ENCODE measurements at regions not wholly inside any gene's neighbourhood (a gene's known extent, or its start where the extent isn't known, plus 50 kb on each side); places are given as distances from the start of the nearest gene placed in this dataset.

DNA sequence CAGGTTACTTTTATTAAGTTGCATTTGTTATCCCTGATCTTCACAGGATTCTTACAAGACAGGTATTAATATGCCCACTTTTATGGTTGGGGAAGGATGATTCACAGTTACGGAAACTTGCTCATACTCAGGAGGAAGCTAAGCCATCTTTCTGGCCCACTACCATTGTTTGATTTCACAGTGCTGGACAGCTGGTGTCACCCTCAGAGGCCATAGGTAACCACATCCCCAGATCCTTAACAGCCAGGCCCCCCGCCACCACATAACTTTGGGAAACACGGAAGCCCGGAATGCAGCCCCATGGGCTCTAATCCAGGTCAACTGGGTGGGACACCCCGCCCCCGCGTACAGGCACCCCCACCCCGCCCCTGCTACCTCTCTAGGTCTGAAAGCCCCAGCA, 119.7 kb downstream of the IRS2 start:
- no peak overlapping the region for H3K27ac ChIP-seq
- TF ChIP-seq CTCF (IDR thresholded peaks at IDR 0.05): no peak
- no peaks in the 10 kb centered on the region for H3K27me3 ChIP-seq
- H3K4me3 ChIP-seq: no peak overlapping the region
- intact Hi-C loops (cut with DNase I): no loop called here
- H3K9ac ChIP-seq (ENCODE audit: low read depth in 2 of 2, low read length in 2 of 2): no peak overlapping the region
- H3K36me3 ChIP-seq: no peaks in the 10 kb centered on the region
- H3K4me1 ChIP-seq: no peaks in the 10 kb centered on the region
- no peak for DNase-seq
- H3K9me3 ChIP-seq: no peaks in the 10 kb centered on the region

DNA sequence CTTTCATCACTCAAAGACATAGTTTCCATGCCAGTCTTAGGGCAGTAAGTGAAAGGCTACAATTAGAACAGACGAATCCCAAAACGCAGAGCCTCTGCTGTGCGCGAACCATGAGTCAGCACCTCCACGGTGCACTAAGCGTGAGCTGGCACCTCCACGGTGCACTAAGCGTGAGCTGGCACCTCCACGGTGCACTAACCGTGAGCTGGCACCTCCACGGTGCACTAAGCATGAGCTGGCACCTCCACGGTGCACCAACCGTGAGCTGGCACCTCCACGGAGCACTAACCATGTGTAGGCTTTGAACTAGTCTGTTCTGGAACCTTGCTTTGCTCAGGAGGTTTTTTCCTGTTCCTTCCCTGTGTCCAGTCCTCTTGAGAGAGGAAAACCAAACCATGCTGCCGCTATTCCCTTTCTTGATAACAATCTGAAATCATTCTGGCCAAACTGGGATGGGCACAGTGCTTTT, 120.6 kb downstream of the IRS2 start:
- H3K27ac ChIP-seq: no peak overlapping the region
- H3K9me3 ChIP-seq: no peaks in the 10 kb centered on the region
- no peaks in the 10 kb centered on the region for H3K36me3 ChIP-seq
- intact Hi-C loops (cut with DNase I): no loop called here
- H3K9ac ChIP-seq (ENCODE audit: low read depth in 2 of 2, low read length in 2 of 2): no peak overlapping the region
- no peak for TF ChIP-seq CTCF (IDR thresholded peaks at IDR 0.05)
- no peak for DNase-seq
- no peaks in the 10 kb centered on the region for H3K27me3 ChIP-seq
- H3K4me3 ChIP-seq: no peak overlapping the region
- no peaks in the 10 kb centered on the region for H3K4me1 ChIP-seq

DNA sequence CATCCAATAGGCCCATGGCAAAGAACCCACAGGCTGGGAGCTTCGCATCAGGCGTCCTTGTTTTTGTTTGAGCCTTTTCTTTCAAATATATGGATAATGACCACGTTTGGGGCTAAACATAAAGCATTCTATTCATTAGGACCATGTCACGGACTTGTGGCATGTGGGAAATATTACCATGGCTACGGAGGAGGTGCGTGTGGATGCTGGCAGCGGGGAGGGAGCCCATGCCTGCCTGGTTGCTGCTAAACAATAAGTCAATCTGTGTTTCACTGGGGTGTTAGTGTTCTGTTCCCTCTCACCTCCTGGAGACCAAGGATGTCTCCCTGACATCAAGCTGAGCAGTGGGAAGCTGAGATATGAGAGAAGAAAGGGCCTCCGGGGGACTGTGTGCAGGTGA, 121.1 kb downstream of the IRS2 start:
- H3K27ac ChIP-seq: no peak overlapping the region
- no peaks in the 10 kb centered on the region for H3K27me3 ChIP-seq
- TF ChIP-seq CTCF (IDR thresholded peaks at IDR 0.05): no peak
- intact Hi-C loops (cut with DNase I): no loop called here
- DNase-seq: no peak
- no peak overlapping the region for H3K4me3 ChIP-seq
- H3K9me3 ChIP-seq: no peaks in the 10 kb centered on the region
- no peaks in the 10 kb centered on the region for H3K4me1 ChIP-seq
- H3K9ac ChIP-seq (ENCODE audit: low read depth in 2 of 2, low read length in 2 of 2): no peak overlapping the region
- no peaks in the 10 kb centered on the region for H3K36me3 ChIP-seq

GRCh38 chr13:109657395-109657794, 129.0 kb downstream of the IRS2 start:
- Histone ChIP-seq H3K9ac (ENCODE audit: low read depth in 2 of 2, low read length in 2 of 2) (no peak overlapping the region), H3K4me3 (no peak overlapping the region), H3K27me3 (no peaks in the 10 kb centered on the region), H3K36me3 (no peaks in the 10 kb centered on the region), H3K4me1 (no peaks in the 10 kb centered on the region), H3K9me3 (no peaks in the 10 kb centered on the region), H3K27ac (no peak overlapping the region)
- intact Hi-C loops (cut with DNase I): no loop called here
- DNase-seq: no peak
- no peak for TF ChIP-seq CTCF (IDR thresholded peaks at IDR 0.05)

DNA sequence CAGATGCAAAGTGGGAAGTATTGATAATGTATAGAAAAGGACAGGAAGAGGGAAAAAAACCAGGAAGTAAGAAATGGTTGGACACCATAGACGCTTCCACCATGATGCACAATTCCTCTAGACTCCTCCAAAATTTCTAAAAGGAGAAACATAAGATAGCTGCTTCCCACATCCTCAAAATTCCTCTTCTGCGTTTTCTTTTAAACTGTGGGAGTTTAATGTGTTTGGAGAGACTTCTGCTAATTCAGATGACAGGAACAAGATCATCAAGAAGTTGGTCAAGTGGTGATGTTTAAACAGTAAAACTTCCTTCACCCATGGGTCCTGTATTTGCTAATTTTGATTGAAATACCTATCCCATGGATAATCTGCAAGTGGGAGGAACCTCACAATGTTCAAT, 130.2 kb downstream of the IRS2 start:
- intact Hi-C loops (cut with DNase I): no loop called here
- Histone ChIP-seq H3K4me3 (no peak overlapping the region), H3K27ac (no peak overlapping the region), H3K36me3 (no peaks in the 10 kb centered on the region), H3K9me3 (no peaks in the 10 kb centered on the region), H3K9ac (ENCODE audit: low read depth in 2 of 2, low read length in 2 of 2) (no peak overlapping the region), H3K4me1 (no peaks in the 10 kb centered on the region), H3K27me3 (no peaks in the 10 kb centered on the region)
- no peak for DNase-seq
- no peak for TF ChIP-seq CTCF (IDR thresholded peaks at IDR 0.05)

DNA sequence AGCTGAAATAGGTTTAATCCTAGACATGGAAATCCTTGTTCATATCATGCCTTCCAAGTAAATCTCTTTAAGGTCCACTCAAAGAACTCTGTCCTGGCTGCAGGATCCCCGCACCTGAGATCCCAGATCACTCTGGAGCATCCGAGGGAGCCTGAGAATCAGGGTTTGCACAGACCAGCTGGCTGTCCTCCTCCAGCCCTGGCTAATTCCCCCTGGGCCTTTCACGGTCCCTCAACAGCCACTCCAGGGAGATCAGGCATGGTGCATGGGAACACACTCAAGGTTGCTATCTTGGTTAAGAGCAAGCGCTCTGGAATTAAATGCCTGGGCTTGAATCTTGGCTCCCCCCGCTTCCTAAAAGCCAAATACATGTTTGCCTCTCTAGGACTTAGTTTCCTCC, 130.8 kb downstream of the IRS2 start:
- intact Hi-C loops (cut with DNase I): no loop called here
- DNase-seq: no peak
- Histone ChIP-seq H3K27me3 (no peaks in the 10 kb centered on the region), H3K27ac (no peak overlapping the region), H3K9me3 (no peaks in the 10 kb centered on the region), H3K36me3 (no peaks in the 10 kb centered on the region), H3K9ac (ENCODE audit: low read depth in 2 of 2, low read length in 2 of 2) (no peak overlapping the region), H3K4me3 (no peak overlapping the region), H3K4me1 (no peaks in the 10 kb centered on the region)
- TF ChIP-seq CTCF (IDR thresholded peaks at IDR 0.05): no peak
